DMS 273 (cell line): ENCODE measurements at regions not wholly inside any gene's neighbourhood (a gene's known extent, or its start where the extent isn't known, plus 50 kb on each side); places are given as distances from the start of the nearest gene placed in this dataset.
"Not testable (repeated sequence)": the region's sequence is repeated elsewhere in the genome, so short reads cannot be mapped to it uniquely, and the experiment has no call there.

Experiments used
- DNase-seq: peaks from one replicate; lab custom pipeline; 2025; ENCODE audit not compliant: unreplicated experiment; lab: John Stamatoyannopoulos, UW

DNA sequence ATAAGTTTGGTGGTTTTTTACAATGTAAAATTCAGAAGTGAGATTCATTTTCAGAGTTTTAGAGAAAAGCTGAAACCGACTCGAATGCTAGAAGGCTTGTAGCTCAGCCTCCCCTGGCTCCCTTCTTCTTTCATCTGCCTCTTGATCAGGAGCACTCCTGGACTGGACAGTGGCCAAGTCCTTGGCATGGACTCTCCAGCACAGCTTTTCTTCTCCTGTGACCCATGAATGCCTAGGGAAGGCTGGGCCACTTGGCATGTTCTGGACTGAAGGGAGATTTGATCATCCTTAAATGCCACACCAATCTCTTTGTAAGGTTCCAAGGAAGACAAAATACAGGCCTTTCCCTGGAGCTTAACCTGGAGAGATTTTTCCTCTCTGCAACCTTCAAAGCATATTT lies 384.0 kb upstream of the SASH1 start:
- no peak for DNase-seq

DNA sequence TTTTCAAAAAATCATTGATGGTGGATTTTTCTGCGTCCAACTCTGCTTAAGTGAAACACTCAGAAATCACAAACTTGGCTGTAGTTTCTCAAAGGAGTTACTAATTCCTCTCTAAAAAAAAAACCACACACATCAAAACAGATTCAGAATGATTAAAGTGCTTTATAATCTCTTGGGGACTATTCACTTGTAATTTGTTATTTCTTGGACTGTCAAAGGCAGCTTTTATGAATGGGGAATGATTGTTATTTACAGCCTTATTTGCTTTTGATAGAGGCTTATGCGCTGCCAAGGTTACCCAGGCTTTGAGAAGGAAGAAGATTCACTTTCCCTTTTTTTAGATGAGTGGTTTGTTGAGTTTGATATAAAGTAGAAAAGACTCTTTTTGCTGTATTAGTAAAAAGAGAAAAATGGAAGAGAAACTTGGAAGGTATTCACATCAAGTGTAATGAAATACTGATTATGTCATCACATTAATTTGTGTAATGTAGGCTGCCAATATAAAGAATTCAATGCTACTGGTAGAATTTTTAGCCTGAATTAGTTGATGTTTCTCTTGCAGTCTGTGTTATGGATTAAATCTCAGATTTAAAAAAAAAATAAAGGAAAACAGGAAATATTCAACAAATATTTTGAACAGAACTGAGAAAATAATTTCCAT lies 381.0 kb upstream of the SASH1 start:
- no peak for DNase-seq

DNA sequence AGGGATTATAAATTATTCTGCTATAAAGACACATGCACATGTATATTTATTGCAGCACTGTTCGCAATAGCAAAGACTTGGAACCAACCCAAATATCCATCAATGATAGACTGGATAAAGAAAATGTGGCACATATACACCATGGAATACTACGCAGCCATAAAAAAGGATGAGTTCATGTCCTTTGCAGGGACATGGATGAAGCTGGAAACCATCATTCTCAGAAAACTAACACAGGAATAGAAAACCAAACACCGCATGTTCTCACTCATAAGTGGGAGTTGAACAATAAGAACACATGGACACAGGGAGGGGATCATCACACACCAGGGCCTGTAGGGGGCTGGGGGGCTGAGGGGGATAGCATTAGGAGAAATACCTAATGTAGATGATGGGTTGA lies 377.2 kb upstream of the SASH1 start:
- not testable (repeated sequence) for DNase-seq

DNA sequence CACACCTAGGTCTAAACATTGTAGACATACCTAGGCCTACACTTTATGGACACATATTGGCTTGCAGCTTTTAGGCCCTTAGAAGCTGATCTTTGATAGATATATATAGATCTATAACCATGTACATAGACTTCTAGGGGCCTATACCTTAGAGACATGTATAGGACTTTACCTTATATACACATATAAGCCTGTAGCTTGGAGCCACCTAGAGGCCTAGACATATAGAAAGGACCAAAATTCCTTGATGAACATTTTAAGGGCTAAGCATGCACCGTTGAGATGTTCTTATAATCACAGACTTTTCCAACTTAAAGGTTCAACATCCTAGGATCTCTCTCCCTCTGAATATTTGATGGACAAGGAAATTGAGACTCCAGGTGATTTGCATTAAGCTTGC lies 371.7 kb upstream of the SASH1 start:
- DNase-seq = peak; percentile 17

GRCh38 chr6:147972448-147972847 lies 370.2 kb upstream of the SASH1 start:
- DNase-seq = no peak

GRCh38 chr6:147973806-147974205 lies 368.8 kb upstream of the SASH1 start:
- no peak for DNase-seq

GRCh38 chr6:147974376-147974775 lies 368.3 kb upstream of the SASH1 start:
- DNase-seq = no peak

DNA sequence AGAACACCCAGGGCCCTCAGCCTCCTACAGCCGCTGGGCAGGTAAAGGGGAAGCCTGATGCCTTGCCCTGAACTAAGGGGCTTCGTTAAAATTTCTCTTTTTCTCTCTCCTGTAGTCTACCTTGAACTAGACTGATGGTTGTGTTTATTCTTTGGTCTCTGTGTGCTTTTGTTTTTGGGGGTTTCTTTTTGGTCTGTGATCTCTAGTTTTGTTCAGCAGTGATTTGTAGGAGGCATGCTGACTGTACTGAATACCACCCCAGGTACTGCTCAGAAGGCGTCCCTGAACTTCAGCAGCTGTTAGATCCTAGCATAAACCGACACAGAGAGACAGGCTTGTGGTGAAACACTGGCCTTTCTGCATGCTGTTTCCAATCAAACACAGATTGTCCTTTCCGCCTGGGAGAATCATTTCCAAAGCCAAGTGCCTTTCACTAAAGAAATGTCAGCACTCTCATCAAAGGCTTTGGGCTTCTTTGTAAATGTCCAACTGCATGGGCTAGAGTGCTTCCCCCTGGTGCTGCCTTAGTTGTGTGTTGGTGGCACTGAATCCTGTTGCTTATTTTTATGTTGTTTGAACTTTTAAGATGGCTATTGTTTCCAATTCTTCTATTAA lies 364.7 kb upstream of the SASH1 start:
- no peak for DNase-seq

GRCh38 chr6:147979966-147980365 lies 362.7 kb upstream of the SASH1 start:
- DNase-seq = no peak

- DNase-seq = no peak
These were observed 358.9 kb upstream of the SASH1 start for GRCh38 chr6:147983581-147984366.

GRCh38 chr6:147986846-147987245 lies 355.8 kb upstream of the SASH1 start:
- DNase-seq = no peak

DNA sequence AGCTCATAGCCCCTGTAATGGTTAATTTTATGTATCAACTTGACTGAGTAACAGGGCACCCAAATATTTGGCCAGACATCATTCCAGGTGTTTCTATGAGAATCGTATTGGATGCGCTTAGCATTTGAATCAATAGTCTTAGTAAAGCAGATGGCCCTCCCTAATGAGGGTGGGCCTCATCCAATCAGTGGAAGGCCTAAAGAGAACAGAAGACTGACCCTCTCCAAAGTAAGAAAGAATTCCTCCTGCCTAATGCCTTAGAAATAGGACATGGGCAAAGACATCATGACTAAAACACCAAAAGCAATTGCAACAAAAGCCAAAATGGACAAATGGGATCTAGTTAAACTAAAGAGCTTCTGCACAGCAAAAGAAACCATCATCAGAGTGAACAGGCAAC lies 352.5 kb upstream of the SASH1 start:
- no peak for DNase-seq

GRCh38 chr6:147991961-147992360 lies 350.7 kb upstream of the SASH1 start:
- no peak for DNase-seq

DNA sequence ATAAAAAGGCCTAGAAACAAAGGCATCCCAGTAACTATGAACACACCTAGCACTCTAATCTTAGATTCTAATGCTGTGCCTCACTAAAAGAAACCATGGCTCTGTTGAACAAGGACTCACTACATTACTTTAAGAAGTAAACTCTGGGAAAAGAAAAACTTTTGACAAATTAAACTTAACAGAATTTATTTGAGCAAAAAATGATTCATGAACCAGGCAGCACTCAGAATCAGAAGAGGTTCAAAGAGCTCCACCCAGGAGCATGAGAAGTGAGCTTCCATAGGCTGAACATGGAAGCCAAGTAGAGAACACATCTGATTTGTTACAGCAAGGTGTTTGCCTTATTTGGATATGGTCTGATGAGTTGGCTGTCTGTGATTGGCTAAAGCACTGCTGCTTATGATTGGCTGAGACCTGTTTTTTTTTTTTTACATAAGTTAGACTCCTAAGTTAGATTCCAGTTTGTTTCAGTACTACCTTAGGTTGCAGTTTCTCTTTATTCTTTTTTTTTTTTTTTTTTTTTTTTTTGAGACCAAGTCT lies 343.6 kb upstream of the SASH1 start:
- no peak for DNase-seq

- DNase-seq = no peak
These were observed 340.6 kb upstream of the SASH1 start for GRCh38 chr6:148001844-148002642.

- DNase-seq = no peak
These were observed 338.0 kb upstream of the SASH1 start for GRCh38 chr6:148004651-148005050.

DNA sequence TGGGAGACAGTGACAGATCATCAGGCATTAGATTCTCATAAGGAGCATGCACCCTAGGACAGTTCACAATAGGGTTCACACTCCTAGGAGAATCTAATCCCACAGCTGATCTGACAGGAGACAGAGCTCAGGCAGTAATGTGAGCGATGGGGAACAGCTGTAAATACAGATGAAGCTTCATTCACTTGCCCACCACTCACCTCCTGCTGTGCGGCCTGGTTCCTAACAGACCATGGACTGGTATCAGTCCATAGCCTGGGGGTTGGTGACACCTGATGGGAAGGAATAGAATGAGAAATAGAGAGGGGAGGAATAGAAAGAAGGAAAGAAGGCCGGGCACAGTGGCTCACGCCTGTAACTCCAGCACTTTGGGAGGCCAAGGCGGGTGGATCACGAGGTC lies 336.8 kb upstream of the SASH1 start:
- DNase-seq = no peak

DNA sequence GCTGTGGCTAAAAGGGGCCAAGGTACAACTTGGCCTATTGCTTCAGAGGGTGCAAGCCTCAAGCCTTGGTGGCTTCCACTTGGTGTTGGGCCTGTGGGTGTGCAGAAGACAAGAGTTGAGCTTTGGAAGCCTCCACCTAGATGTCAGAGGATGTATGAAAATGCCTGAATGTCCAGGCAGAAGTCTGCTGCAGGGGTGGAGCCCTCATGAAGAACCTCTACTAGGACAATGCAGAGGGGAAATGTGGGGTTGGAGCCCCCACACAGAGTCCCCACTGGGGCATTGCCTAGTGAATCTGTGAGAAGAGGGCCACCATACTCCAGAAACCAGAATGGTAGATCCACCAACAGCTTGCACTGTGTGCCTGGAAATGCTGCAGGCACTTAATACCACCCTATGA lies 332.1 kb upstream of the SASH1 start:
- DNase-seq = not testable (repeated sequence)

DNA sequence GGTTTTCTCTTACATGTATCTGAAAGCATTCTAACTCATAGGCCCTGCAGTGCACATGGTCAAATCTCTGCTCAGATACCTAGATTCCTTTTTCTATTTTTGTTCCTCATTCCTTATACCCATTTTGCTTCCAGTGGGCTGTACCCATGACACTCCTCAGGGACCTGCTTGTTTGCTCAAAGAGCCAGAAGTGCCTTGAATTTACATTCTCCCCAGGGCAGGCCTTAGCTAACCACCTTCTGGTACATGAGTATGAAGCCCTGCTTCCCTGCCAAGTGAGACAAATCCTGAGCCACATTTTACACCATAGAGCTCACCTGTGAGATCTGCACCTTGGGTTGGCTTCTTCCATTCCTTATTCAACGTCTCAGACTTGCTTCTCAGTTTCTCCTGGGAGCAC lies 326.6 kb upstream of the SASH1 start:
- DNase-seq = no peak

- peak; percentile 56 for DNase-seq
These were observed 321.5 kb upstream of the SASH1 start for GRCh38 chr6:148021165-148021564.

DNA sequence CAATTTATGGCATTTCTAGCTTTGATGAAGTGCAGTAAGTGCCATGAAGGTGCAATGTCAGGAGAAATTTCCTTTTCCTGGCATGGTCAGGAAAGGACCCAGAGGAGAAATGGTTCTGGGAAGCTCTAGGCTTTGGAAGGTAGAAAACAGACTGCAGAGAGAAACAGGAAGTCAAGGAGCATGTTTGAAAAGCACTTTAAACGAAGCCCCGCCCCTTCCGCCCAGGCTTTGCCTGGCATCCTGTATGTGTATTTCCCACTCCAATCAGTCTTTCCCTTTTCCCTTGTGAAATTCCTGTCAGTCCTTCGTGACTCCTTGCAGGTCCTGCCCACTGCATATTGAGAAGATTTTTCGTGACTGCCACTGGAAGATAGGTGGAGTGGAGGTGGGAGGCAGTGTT lies 320.9 kb upstream of the SASH1 start:
- DNase-seq = peak; percentile 19
